Right renal cortex interstitium (tissue), 3 donors: ENCODE measurements at regions not wholly inside any gene's neighbourhood (a gene's known extent, or its start where the extent isn't known, plus 50 kb on each side); places are given as distances from the start of the nearest gene placed in this dataset.
"Not testable (repeated sequence)": the region's sequence is repeated elsewhere in the genome, so short reads cannot be mapped to it uniquely, and the experiment has no call there.

Experiments
- DNase-seq, 3 donors: peaks; one replicate each; pipeline ENCODE4 v3.0.0-alpha.2; 2013; ENCODE audit warnings: low read depth in 3 of 3, low spot score in 2 of 3

- DNase-seq, result no peak
Observed at GRCh38 chrX:104513162-104513561, 52.8 kb upstream of the IL1RAPL2 start.

- no peak for DNase-seq
Observed at GRCh38 chrX:104510801-104511200, 55.2 kb upstream of the IL1RAPL2 start.

GRCh38 chrX:104502460-104502859 is 63.5 kb upstream of the IL1RAPL2 start:
- no peak for DNase-seq

GRCh38 chrX:104488811-104489210 is 77.2 kb upstream of the IL1RAPL2 start:
- DNase-seq, result no peak

- no peak for DNase-seq
Observed at GRCh38 chrX:104486691-104487090, 79.3 kb upstream of the IL1RAPL2 start.

GRCh38 chrX:104482757-104483156 is 83.2 kb upstream of the IL1RAPL2 start:
- DNase-seq, result no peak

- no peak for DNase-seq
Observed at GRCh38 chrX:104469771-104470170, 96.2 kb upstream of the IL1RAPL2 start.

GRCh38 chrX:104459796-104460195 is 106.2 kb upstream of the IL1RAPL2 start:
- DNase-seq, result no peak

- DNase-seq, result not testable (repeated sequence)
Observed at GRCh38 chrX:104457130-104457529, 108.9 kb upstream of the IL1RAPL2 start.

- no peak for DNase-seq
Observed at GRCh38 chrX:104450316-104450715, 115.7 kb upstream of the IL1RAPL2 start.

- no peak for DNase-seq
Observed at GRCh38 chrX:104445591-104445990, 120.4 kb upstream of the IL1RAPL2 start.

GRCh38 chrX:104435249-104435648 is 130.8 kb upstream of the IL1RAPL2 start:
- no peak for DNase-seq

- DNase-seq, result no peak
Observed at GRCh38 chrX:104432321-104432720, 133.7 kb upstream of the IL1RAPL2 start.

GRCh38 chrX:104430742-104431119 is 135.3 kb upstream of the IL1RAPL2 start:
- no peak for DNase-seq

- no peak for DNase-seq
Observed at GRCh38 chrX:104430072-104430741, 135.8 kb upstream of the IL1RAPL2 start.

- no peak for DNase-seq
Observed at GRCh38 chrX:104428231-104428630, 137.8 kb upstream of the IL1RAPL2 start.

GRCh38 chrX:104427693-104428092 is 138.3 kb upstream of the IL1RAPL2 start:
- DNase-seq, result no peak

- no peak for DNase-seq
Observed at GRCh38 chrX:104427073-104427472, 138.9 kb upstream of the IL1RAPL2 start.

GRCh38 chrX:104420907-104421306 is 145.1 kb upstream of the IL1RAPL2 start:
- no peak for DNase-seq

- no peak for DNase-seq
Observed at GRCh38 chrX:104419926-104420325, 146.1 kb upstream of the IL1RAPL2 start.

- no peak for DNase-seq
Observed at GRCh38 chrX:104419211-104419610, 146.8 kb upstream of the IL1RAPL2 start.

- DNase-seq, result no peak
Observed at GRCh38 chrX:104411800-104412199, 154.2 kb upstream of the IL1RAPL2 start.

- no peak for DNase-seq
Observed at GRCh38 chrX:104400387-104400786, 145.7 kb upstream of the ESX1 start.
